Natural killer cell (primary cell): ENCODE measurements at regions not wholly inside any gene's neighbourhood (a gene's known extent, or its start where the extent isn't known, plus 50 kb on each side); places are given as distances from the start of the nearest gene placed in this dataset.

Experiments
- ATAC-seq, 3 donors: fragments of 150-1000 bp in 2 of 3; fragments of 200-7000 bp in 1 of 3; cut with Tn5 transposase; 1 replicate in 1 of 3; 2 replicates in 2 of 3; pipeline ENCODE4 v1.10.0; 2021; ENCODE audit warnings: mild to moderate bottlenecking in 2 of 3, moderate library complexity in 2 of 3
- DNase-seq, 2 donors: peaks; one replicate each; pipeline versions ENCODE4 v3.0.0 to v3.0.0-alpha.2; 2013 to 2021; ENCODE audit warnings: mixed read lengths in 1 of 2
- H3K27ac ChIP-seq: one replicate; pipeline ENCODE4 v1.5.1; 2013; ENCODE audit warnings: mild to moderate bottlenecking, low read length
- H3K27me3 ChIP-seq: one replicate; pipeline ENCODE4 v1.6.1; 2013; ENCODE audit warnings: low read length; ENCODE audit not compliant: control insufficient read depth, insufficient read depth
- H3K36me3 ChIP-seq: one replicate; pipeline ENCODE4 v1.6.1; 2013; ENCODE audit warnings: low read length; ENCODE audit not compliant: control insufficient read depth, insufficient read depth
- H3K4me1 ChIP-seq: one replicate; pipeline ENCODE4 v1.6.1; 2013; ENCODE audit warnings: low read length; ENCODE audit not compliant: control insufficient read depth, insufficient read depth
- H3K4me3 ChIP-seq: one replicate; pipeline ENCODE4 v1.5.1; 2013; ENCODE audit warnings: low read length
- H3K9me3 ChIP-seq: one replicate; pipeline ENCODE4 v1.6.1; 2013; ENCODE audit warnings: low read length; ENCODE audit not compliant: control insufficient read depth, insufficient read depth
- H3K27ac Mint-ChIP-seq, 2 donors: one replicate each; pipeline ENCODE4 v1.8.0; 2022; ENCODE audit warnings: mild to moderate bottlenecking in 2 of 2, mixed read lengths in 2 of 2, moderate library complexity in 1 of 2
- H3K27me3 Mint-ChIP-seq, 2 donors: one replicate each; pipeline ENCODE4 v1.8.0; 2022; ENCODE audit warnings: low read depth in 2 of 2, mixed read lengths in 2 of 2
- H3K36me3 Mint-ChIP-seq: one replicate; pipeline ENCODE4 v1.8.0; 2022; ENCODE audit warnings: mixed read lengths
- H3K4me1 Mint-ChIP-seq, 2 donors: one replicate each; pipeline ENCODE4 v1.8.0; 2022; ENCODE audit warnings: mixed read lengths in 2 of 2
- H3K4me3 Mint-ChIP-seq: one replicate; pipeline ENCODE4 v1.8.0; 2022; ENCODE audit warnings: mild to moderate bottlenecking, moderate library complexity, mixed read lengths
- H3K9me3 Mint-ChIP-seq, 2 donors: one replicate each; pipeline ENCODE4 v1.8.0; 2022; ENCODE audit warnings: mixed read lengths in 2 of 2
- CTCF ChIP-seq: fragments of 200-600 bp; IDR thresholded peaks from one replicate; pipeline ENCODE4 v1.8.0; 2022; ENCODE audit warnings: antibody characterized with exemption
- WGBS: methylation state at CpG from one replicate; pipeline ENCODE4 v1.1.7; 2013; ENCODE audit warnings: missing lambda C conversion rate; ENCODE audit not compliant: insufficient coverage; 5-methylcytosine and 5-hydroxymethylcytosine counted together
- intact Hi-C: fragments of 100-400 bp; cut with micrococcal nuclease; formaldehyde crosslinking; loops from one replicate; pipeline ENCODE4 v1.14.2; 2022

- no peaks in the 10 kb centered on the region for H3K4me1 Mint-ChIP-seq
- no peak overlapping the region for H3K4me3 Mint-ChIP-seq
- H3K27me3 Mint-ChIP-seq, result no peaks in the 10 kb centered on the region
- H3K27ac ChIP-seq, result no peak overlapping the region
- H3K4me1 ChIP-seq, result no peaks in the 10 kb centered on the region
- intact Hi-C loops, result no loop called here
- ATAC-seq, result no peak
- 86% methylated on average over 3 of the region's 4 CpGs for WGBS
- no peak overlapping the region for H3K4me3 ChIP-seq
- H3K27ac Mint-ChIP-seq, result no peak overlapping the region
- H3K36me3 ChIP-seq, result no peaks in the 10 kb centered on the region
- no peaks in the 10 kb centered on the region for H3K36me3 Mint-ChIP-seq
- no peak for TF ChIP-seq CTCF
- peaks cover 6 to 13% of the 10 kb centered on the region in 2 donors for H3K9me3 Mint-ChIP-seq
- no peaks in the 10 kb centered on the region for H3K27me3 ChIP-seq
- no peak for DNase-seq
- no peaks in the 10 kb centered on the region for H3K9me3 ChIP-seq
Observed at GRCh38 chr5:42216904-42217303, 206.3 kb upstream of the GHR start.

GRCh38 chr5:42217791-42218190 lies 205.4 kb upstream of the GHR start:
- Histone ChIP-seq H3K27ac (no peak overlapping the region), H3K4me3 (no peak overlapping the region), H3K27me3 (no peaks in the 10 kb centered on the region), H3K9me3 (no peaks in the 10 kb centered on the region), H3K4me1 (no peaks in the 10 kb centered on the region), H3K36me3 (no peaks in the 10 kb centered on the region)
- ATAC-seq (no peak), DNase-seq (no peak)
- no peaks in the 10 kb centered on the region for H3K36me3 Mint-ChIP-seq
- 100% methylated on average over 1 of the region's 2 CpGs for WGBS
- intact Hi-C loops, result no loop called here
- no peaks in the 10 kb centered on the region for H3K27me3 Mint-ChIP-seq
- peaks cover 6 to 12% of the 10 kb centered on the region in 2 donors for H3K9me3 Mint-ChIP-seq
- no peak overlapping the region for H3K27ac Mint-ChIP-seq
- H3K4me1 Mint-ChIP-seq, result no peaks in the 10 kb centered on the region
- no peak overlapping the region for H3K4me3 Mint-ChIP-seq
- no peak for TF ChIP-seq CTCF

- Mint-ChIP-seq H3K27ac (no peak overlapping the region), H3K4me1 (no peaks in the 10 kb centered on the region), H3K36me3 (no peaks in the 10 kb centered on the region), H3K9me3 (peaks cover 3 to 4% of the 10 kb centered on the region in 2 donors), H3K27me3 (no peaks in the 10 kb centered on the region), H3K4me3 (no peak overlapping the region)
- no peaks in the 10 kb centered on the region for H3K27me3 ChIP-seq
- no peak overlapping the region for H3K4me3 ChIP-seq
- intact Hi-C loops, result no loop called here
- WGBS, result 100% methylated on average over 1 of the region's 2 CpGs
- no peak overlapping the region for H3K27ac ChIP-seq
- no peaks in the 10 kb centered on the region for H3K9me3 ChIP-seq
- TF ChIP-seq CTCF, result no peak
- H3K4me1 ChIP-seq, result no peaks in the 10 kb centered on the region
- no peak for ATAC-seq
- no peaks in the 10 kb centered on the region for H3K36me3 ChIP-seq
- DNase-seq, result no peak
Observed at GRCh38 chr5:42225009-42225408, 198.2 kb upstream of the GHR start.

- no peak for ATAC-seq
- no peaks in the 10 kb centered on the region for H3K27me3 Mint-ChIP-seq
- no peaks in the 10 kb centered on the region for H3K27me3 ChIP-seq
Observed at GRCh38 chr5:42228279-42228678, 195.0 kb upstream of the GHR start.

More at GRCh38 chr5:42228279-42228678, 195.0 kb upstream of the GHR start:
- Mint-ChIP-seq H3K27ac (no peak overlapping the region), H3K4me1 (no peaks in the 10 kb centered on the region), H3K36me3 (no peaks in the 10 kb centered on the region), H3K9me3 (peaks cover 4% of the 10 kb centered on the region in 2 donors), H3K4me3 (no peak overlapping the region)
- Histone ChIP-seq H3K27ac (no peak overlapping the region), H3K4me3 (no peak overlapping the region), H3K36me3 (no peaks in the 10 kb centered on the region), H3K9me3 (no peaks in the 10 kb centered on the region), H3K4me1 (no peaks in the 10 kb centered on the region)
- WGBS, result 71% methylated on average over 1 of the region's 1 CpG
- no peak for DNase-seq
- intact Hi-C loops, result no loop called here
- TF ChIP-seq CTCF, result no peak
